ENCODE measurements at regions not wholly inside any gene's neighbourhood (a gene's known extent, or its start where the extent isn't known, plus 50 kb on each side); places are given as distances from the start of the nearest gene placed in this dataset.
A peak's percentile ranks its signal among the peaks of the same experiment; 100 is the strongest.

- DNase-seq (ENCODE audit: low read depth), result no peak
These were observed 820.4 kb downstream of the GALR1 start for GRCh38 chr18:78069784-78070664.

- DNase-seq (ENCODE audit: low read depth), result no peak
These were observed 821.6 kb downstream of the GALR1 start for GRCh38 chr18:78071166-78071710.

GRCh38 chr18:78071776-78072175, 822.1 kb downstream of the GALR1 start:
- no peak for DNase-seq (ENCODE audit: low read depth)

- no peak for DNase-seq (ENCODE audit: low read depth)
These were observed 822.7 kb downstream of the GALR1 start for GRCh38 chr18:78072375-78072774.

- DNase-seq (ENCODE audit: low read depth), result peak; percentile 1
These were observed 823.6 kb downstream of the GALR1 start for GRCh38 chr18:78073275-78073674.

- DNase-seq (ENCODE audit: low read depth), result no peak
These were observed 824.9 kb downstream of the GALR1 start for GRCh38 chr18:78074400-78075020.

GRCh38 chr18:78080081-78080480, 830.4 kb downstream of the GALR1 start:
- no peak for DNase-seq (ENCODE audit: low read depth)

GRCh38 chr18:78080761-78081160, 831.1 kb downstream of the GALR1 start:
- no peak for DNase-seq (ENCODE audit: low read depth)

GRCh38 chr18:78082816-78083215, 833.2 kb downstream of the GALR1 start:
- no peak for DNase-seq (ENCODE audit: low read depth)

GRCh38 chr18:78085241-78086185, 835.9 kb downstream of the GALR1 start:
- DNase-seq (ENCODE audit: low read depth), result no peak

GRCh38 chr18:78086931-78087330, 837.3 kb downstream of the GALR1 start:
- no peak for DNase-seq (ENCODE audit: low read depth)

GRCh38 chr18:78087338-78087737, 837.7 kb downstream of the GALR1 start:
- no peak for DNase-seq (ENCODE audit: low read depth)

- no peak for DNase-seq (ENCODE audit: low read depth)
These were observed 840.9 kb downstream of the GALR1 start for GRCh38 chr18:78090584-78090983.

- no peak for DNase-seq (ENCODE audit: low read depth)
These were observed 843.3 kb downstream of the GALR1 start for GRCh38 chr18:78092901-78093300.

GRCh38 chr18:78099979-78100588, 850.4 kb downstream of the GALR1 start:
- DNase-seq (ENCODE audit: low read depth), result no peak

- DNase-seq (ENCODE audit: low read depth), result no peak
These were observed 851.4 kb downstream of the GALR1 start for GRCh38 chr18:78101091-78101490.

- no peak for DNase-seq (ENCODE audit: low read depth)
These were observed 852.5 kb downstream of the GALR1 start for GRCh38 chr18:78102135-78102534.

GRCh38 chr18:78105611-78106010, 856.0 kb downstream of the GALR1 start:
- DNase-seq (ENCODE audit: low read depth), result no peak

- DNase-seq (ENCODE audit: low read depth), result no peak
These were observed 857.3 kb downstream of the GALR1 start for GRCh38 chr18:78106946-78107345.

GRCh38 chr18:78107363-78107762, 857.7 kb downstream of the GALR1 start:
- no peak for DNase-seq (ENCODE audit: low read depth)

GRCh38 chr18:78108554-78108953, 858.9 kb downstream of the GALR1 start:
- DNase-seq (ENCODE audit: low read depth), result no peak

Measured in renal cortical epithelial cell (primary cell).